Body of pancreas (tissue), 4 donors: ENCODE measurements at regions not wholly inside any gene's neighbourhood (a gene's known extent, or its start where the extent isn't known, plus 50 kb on each side); places are given as distances from the start of the nearest gene placed in this dataset.

Experiments
- ATAC-seq: fragments of 150-250 bp; one replicate; pipeline ENCODE4 v1.9.1; 2016
- DNase-seq, 4 donors: peaks; one replicate each; pipeline ENCODE4 v3.0.0-alpha.2; 2019
- H3K27ac ChIP-seq, 4 donors: fragments of 200-600 bp; sonication (generic); 1 replicate in 3 of 4; 2 replicates in 1 of 4; pipeline versions ENCODE4 v1.5.1 to v1.6.1; 2016 to 2019; ENCODE audit warnings: mild to moderate bottlenecking in 1 of 4, mixed read lengths in 1 of 4, moderate library complexity in 1 of 4
- H3K27me3 ChIP-seq, 2 donors: fragments of 200-600 bp; sonication (generic); one replicate each; pipeline ENCODE4 v1.6.0; 2016; ENCODE audit warnings: mild to moderate bottlenecking in 1 of 2
- H3K36me3 ChIP-seq, 2 donors: fragments of 200-600 bp; sonication (generic); replicated peaks in 1 of 2; 2 replicates each; pipeline ENCODE4 v1.5.1; 2016; ENCODE audit warnings: low read depth in 2 of 2; ENCODE audit not compliant: insufficient read depth in 1 of 2
- H3K4me1 ChIP-seq: fragments of 200-600 bp; sonication (generic); one replicate; pipeline ENCODE4 v1.6.0; 2016
- H3K4me3 ChIP-seq, 2 donors: fragments of 200-600 bp; sonication (generic); 1 replicate in 1 of 2; 2 replicates in 1 of 2; pipeline ENCODE4 v1.5.1; 2016 to 2019
- H3K9me3 ChIP-seq, 3 donors: fragments of 200-600 bp; sonication (generic); 1 replicate in 2 of 3; 2 replicates in 1 of 3; pipeline ENCODE4 v1.5.1; 2016
- CTCF ChIP-seq, 7 experiments: fragments of 450-650 bp in 4 of 7; fragments of 200-600 bp in 3 of 7; sonication (generic) in 3 of 7; IDR thresholded peaks; one replicate each; pipeline ENCODE4 v1.5.1; 2016 to 2019; ENCODE audit warnings: antibody characterized with exemption in 7 of 7
- POLR2A ChIP-seq, 3 donors: fragments of 450-650 bp; IDR thresholded peaks; one replicate each; pipeline ENCODE4 v1.6.1; 2016; ENCODE audit warnings: antibody characterized with exemption in 3 of 3, mild to moderate bottlenecking in 2 of 3
- WGBS, 2 donors: methylation state at CpG; one replicate each; pipeline ENCODE4 v1.1.5; 2017; 5-methylcytosine and 5-hydroxymethylcytosine counted together
- intact Hi-C: fragments of 100-400 bp; cut with DNase I; formaldehyde crosslinking; loops from one replicate; pipeline ENCODE4 v1.15.1; 2023

- Histone ChIP-seq H3K27me3 (no peaks in the 10 kb centered on the region), H3K36me3 (no peaks in the 10 kb centered on the region), H3K27ac (no peak overlapping the region), H3K4me1 (no peaks in the 10 kb centered on the region), H3K9me3 (no peaks in the 10 kb centered on the region), H3K4me3 (no peak overlapping the region)
- intact Hi-C loops, result no loop called here
- DNase-seq (no peak), ATAC-seq (no peak)
- 69 to 74% methylated on average over 3 of the region's 3 CpGs for WGBS, 2 donors
- no peak for TF ChIP-seq CTCF (IDR thresholded peaks at IDR 0.05)
- TF ChIP-seq POLR2A (IDR thresholded peaks at IDR 0.05), result no peak
These were observed 150.0 kb downstream of the RAP2A start for GRCh38 chr13:97583907-97584497.

GRCh38 chr13:97586941-97587340 is 153.0 kb downstream of the RAP2A start:
- 48 to 52% methylated on average over 1 of the region's 1 CpG for WGBS, 2 donors
- no peak overlapping the region for H3K4me3 ChIP-seq
- H3K36me3 ChIP-seq, result no peaks in the 10 kb centered on the region
- TF ChIP-seq POLR2A (IDR thresholded peaks at IDR 0.05), result no peak
- TF ChIP-seq CTCF (IDR thresholded peaks at IDR 0.05), result no peak
- no peaks in the 10 kb centered on the region for H3K27me3 ChIP-seq
- H3K9me3 ChIP-seq, result no peaks in the 10 kb centered on the region
- DNase-seq (no peak), ATAC-seq (no peak)
- no peaks in the 10 kb centered on the region for H3K4me1 ChIP-seq
- no peak overlapping the region for H3K27ac ChIP-seq
- intact Hi-C loops, result no loop called here

GRCh38 chr13:97588993-97589392 is 155.0 kb downstream of the RAP2A start:
- no peak for TF ChIP-seq CTCF (IDR thresholded peaks at IDR 0.05)
- TF ChIP-seq POLR2A (IDR thresholded peaks at IDR 0.05), result no peak
- no peaks in the 10 kb centered on the region for H3K36me3 ChIP-seq
- H3K27ac ChIP-seq, result no peak overlapping the region
- intact Hi-C loops, result no loop called here
- H3K4me3 ChIP-seq, result no peak overlapping the region
- ATAC-seq, result no peak
- H3K4me1 ChIP-seq, result no peaks in the 10 kb centered on the region
- WGBS, 2 donors, result 50 to 57% methylated on average over 1 of the region's 1 CpG
- no peak for DNase-seq
- H3K27me3 ChIP-seq, result no peaks in the 10 kb centered on the region
- H3K9me3 ChIP-seq, result no peaks in the 10 kb centered on the region

GRCh38 chr13:97600458-97601075 is 166.6 kb downstream of the RAP2A start:
- WGBS, 2 donors, result 40 to 45% methylated on average over 3 of the region's 3 CpGs
- no peak for ATAC-seq

More at GRCh38 chr13:97600458-97601075, 166.6 kb downstream of the RAP2A start:
- H3K9me3 ChIP-seq, result no peaks in the 10 kb centered on the region
- no peak for TF ChIP-seq POLR2A (IDR thresholded peaks at IDR 0.05)
- no peak for TF ChIP-seq CTCF (IDR thresholded peaks at IDR 0.05)
- intact Hi-C loops, result no loop called here
- H3K27ac ChIP-seq, result no peak overlapping the region
- H3K4me3 ChIP-seq, result no peak overlapping the region
- H3K4me1 ChIP-seq, result no peaks in the 10 kb centered on the region
- H3K27me3 ChIP-seq, result no peaks in the 10 kb centered on the region
- no peaks in the 10 kb centered on the region for H3K36me3 ChIP-seq
- no peak for DNase-seq
